Activated naive CD8-positive, alpha-beta T cell treated with anti-CD3 and anti-CD28 coated beads, Interleukin-2, amount 10 ng/mL, durations not matched to agents 7 days and 5 days (primary cell): ENCODE measurements at regions not wholly inside any gene's neighbourhood (a gene's known extent, or its start where the extent isn't known, plus 50 kb on each side); places are given as distances from the start of the nearest gene placed in this dataset.
"Not testable (repeated sequence)": the region's sequence is repeated elsewhere in the genome, so short reads cannot be mapped to it uniquely, and the experiment has no call there.

ENCODE experiments used
- ATAC-seq: fragments of 150-1000 bp; cut with Tn5 transposase; one replicate; pipeline ENCODE4 v1.10.0; 2021; ENCODE audit warnings: low read depth, moderate library complexity
- POLR2A ChIA-PET: fragments of 350-600 bp; sonication (Branson Sonifier 250); formaldehyde crosslinking; loops from one replicate; lab custom pipeline; 2021; ENCODE audit warnings: antibody characterized with exemption; lab: Charles Lee
- DNase-seq: peaks from one replicate; pipeline ENCODE4 v3.0.0; 2021
- H3K27ac Mint-ChIP-seq: one replicate; pipeline ENCODE4 v1.8.0; 2022; ENCODE audit warnings: mild to moderate bottlenecking, mixed read lengths
- H3K27me3 Mint-ChIP-seq: one replicate; pipeline ENCODE4 v1.8.0; 2022; ENCODE audit warnings: mild to moderate bottlenecking, moderate library complexity, mixed read lengths
- H3K36me3 Mint-ChIP-seq: one replicate; pipeline ENCODE4 v1.8.0; 2021; ENCODE audit warnings: mild to moderate bottlenecking, mixed read lengths
- H3K4me1 Mint-ChIP-seq: one replicate; pipeline ENCODE4 v1.8.0; 2021; ENCODE audit warnings: mixed read lengths
- H3K4me3 Mint-ChIP-seq: one replicate; pipeline ENCODE4 v1.8.0; 2022; ENCODE audit warnings: mild to moderate bottlenecking, moderate library complexity, mixed read lengths
- H3K9me3 Mint-ChIP-seq: one replicate; pipeline ENCODE4 v1.8.0; 2021; ENCODE audit warnings: mixed read lengths

DNA sequence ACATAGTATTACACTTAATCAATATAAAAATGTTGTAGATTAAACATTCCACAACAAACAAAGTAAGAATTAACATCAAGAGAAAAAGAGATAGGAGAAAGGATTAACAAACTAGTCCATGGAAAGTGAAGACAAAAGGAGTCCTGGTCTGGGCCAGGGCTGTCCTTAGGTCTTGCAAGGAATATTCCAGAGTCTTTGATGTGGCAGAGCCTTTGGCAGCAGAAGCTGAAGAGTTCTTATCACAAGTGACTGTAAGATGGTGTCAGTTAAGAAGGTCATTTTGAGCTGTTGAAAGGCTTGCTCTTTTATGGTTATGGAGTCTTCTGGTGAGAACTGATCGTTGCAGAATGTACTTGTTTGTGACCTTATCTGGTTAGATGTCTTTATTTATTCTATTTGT is 127.7 kb upstream of the LRRTM4 start:
- Mint-ChIP-seq H3K27ac (no peak overlapping the region), H3K9me3 (peaks cover 2% of the 10 kb centered on the region), H3K27me3 (no peaks in the 10 kb centered on the region), H3K4me1 (no peaks in the 10 kb centered on the region), H3K4me3 (no peak overlapping the region), H3K36me3 (no peaks in the 10 kb centered on the region)
- no peak for DNase-seq
- ATAC-seq = no peak
- POLR2A ChIA-PET = no interaction called here

GRCh38 chr2:77652499-77652898 is 130.3 kb upstream of the LRRTM4 start:
- H3K9me3 Mint-ChIP-seq = peaks cover 7% of the 10 kb centered on the region
- POLR2A ChIA-PET = no interaction called here
- ATAC-seq (no peak), DNase-seq (no peak)
- no peaks in the 10 kb centered on the region for H3K27me3 Mint-ChIP-seq
- H3K27ac Mint-ChIP-seq = no peak overlapping the region
- H3K4me1 Mint-ChIP-seq = no peaks in the 10 kb centered on the region
- H3K36me3 Mint-ChIP-seq = no peaks in the 10 kb centered on the region
- H3K4me3 Mint-ChIP-seq = no peak overlapping the region

DNA sequence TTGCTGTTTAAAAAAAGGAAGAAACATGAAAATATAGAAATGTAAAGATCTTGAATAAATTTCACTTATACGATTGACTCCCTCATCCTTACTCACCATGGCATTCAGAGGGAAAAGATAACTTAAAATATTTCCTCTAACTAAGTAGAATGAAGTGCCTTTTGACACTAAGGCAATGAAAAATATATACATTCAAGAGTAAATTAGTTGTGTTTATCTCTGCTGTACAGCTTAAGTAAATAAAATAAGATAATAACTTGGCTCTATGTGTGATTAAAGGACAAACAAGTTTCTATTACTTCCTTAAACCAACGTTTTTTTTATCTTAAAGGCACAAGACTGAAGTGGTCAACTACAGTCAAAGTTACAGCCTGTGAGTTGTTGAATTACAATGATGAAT is 142.3 kb upstream of the LRRTM4 start:
- Mint-ChIP-seq H3K27me3 (no peaks in the 10 kb centered on the region), H3K9me3 (peaks cover 2% of the 10 kb centered on the region), H3K36me3 (no peaks in the 10 kb centered on the region), H3K4me1 (no peaks in the 10 kb centered on the region), H3K4me3 (no peak overlapping the region), H3K27ac (no peak overlapping the region)
- ATAC-seq (no peak), DNase-seq (no peak)
- POLR2A ChIA-PET = no interaction called here

- Mint-ChIP-seq H3K27ac (no peak overlapping the region), H3K27me3 (no peaks in the 10 kb centered on the region), H3K4me3 (no peak overlapping the region), H3K4me1 (no peaks in the 10 kb centered on the region), H3K9me3 (peaks cover 2% of the 10 kb centered on the region), H3K36me3 (no peaks in the 10 kb centered on the region)
- no peak for DNase-seq
- no peak for ATAC-seq
- POLR2A ChIA-PET = no interaction called here
These were observed 144.2 kb upstream of the LRRTM4 start for GRCh38 chr2:77666251-77666980.

- H3K9me3 Mint-ChIP-seq, POLR2A ChIA-PET, H3K4me1 Mint-ChIP-seq, H3K4me3 Mint-ChIP-seq, H3K27ac Mint-ChIP-seq, ATAC-seq, H3K27me3 Mint-ChIP-seq, DNase-seq, H3K36me3 Mint-ChIP-seq: not testable (repeated sequence)
These were observed 162.6 kb upstream of the LRRTM4 start for GRCh38 chr2:77684543-77685319.

DNA sequence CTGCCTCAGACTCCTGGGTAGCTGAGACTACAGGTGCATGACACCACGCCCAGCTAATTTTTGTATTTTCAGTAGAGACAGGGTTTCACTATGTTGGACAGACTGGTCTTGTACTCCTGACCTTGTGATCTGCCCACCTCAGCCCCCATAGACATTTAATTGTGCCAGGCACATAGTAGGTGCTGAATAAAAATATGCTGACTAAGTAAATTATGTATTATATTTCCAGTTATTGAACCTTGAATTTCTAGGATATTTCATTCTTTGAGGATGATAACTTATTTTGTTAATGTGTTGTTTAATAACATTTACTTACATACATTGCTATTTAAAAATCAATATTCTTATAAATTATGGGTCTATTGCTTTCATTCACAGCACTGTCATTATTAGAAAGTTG is 190.4 kb upstream of the LRRTM4 start:
- no peaks in the 10 kb centered on the region for H3K27me3 Mint-ChIP-seq
- H3K36me3 Mint-ChIP-seq = no peaks in the 10 kb centered on the region
- H3K27ac Mint-ChIP-seq = no peak overlapping the region

GRCh38 chr2:77713412-77713811 is 191.2 kb upstream of the LRRTM4 start:
- no peaks in the 10 kb centered on the region for H3K27me3 Mint-ChIP-seq
- ATAC-seq = no peak

More for the DNA sequence above, 190.4 kb upstream of the LRRTM4 start:
- DNase-seq = no peak
- POLR2A ChIA-PET = no interaction called here
- ATAC-seq = no peak
- Mint-ChIP-seq H3K4me1 (no peaks in the 10 kb centered on the region), H3K9me3 (peaks cover 3% of the 10 kb centered on the region), H3K4me3 (no peak overlapping the region)

GRCh38 chr2:77720115-77720514 is 197.9 kb upstream of the LRRTM4 start:
- Mint-ChIP-seq H3K9me3 (peaks cover 4% of the 10 kb centered on the region), H3K27ac (no peak overlapping the region), H3K36me3 (no peaks in the 10 kb centered on the region), H3K27me3 (no peaks in the 10 kb centered on the region), H3K4me3 (no peak overlapping the region), H3K4me1 (no peaks in the 10 kb centered on the region)
- POLR2A ChIA-PET = no interaction called here
- DNase-seq (no peak), ATAC-seq (no peak)

More at GRCh38 chr2:77713412-77713811, 191.2 kb upstream of the LRRTM4 start:
- Mint-ChIP-seq H3K9me3 (peaks cover 3% of the 10 kb centered on the region), H3K27ac (no peak overlapping the region), H3K36me3 (no peaks in the 10 kb centered on the region), H3K4me1 (no peaks in the 10 kb centered on the region), H3K4me3 (no peak overlapping the region)
- no peak for DNase-seq
- POLR2A ChIA-PET = no interaction called here

- ATAC-seq = no peak
- no peak overlapping the region for H3K4me3 Mint-ChIP-seq
- no peak for DNase-seq
- no peaks in the 10 kb centered on the region for H3K27me3 Mint-ChIP-seq
- no peaks in the 10 kb centered on the region for H3K4me1 Mint-ChIP-seq
- no peak overlapping the region for H3K27ac Mint-ChIP-seq
- POLR2A ChIA-PET = no interaction called here
- H3K9me3 Mint-ChIP-seq = peaks cover 7% of the 10 kb centered on the region
- H3K36me3 Mint-ChIP-seq = no peaks in the 10 kb centered on the region
These were observed 199.4 kb upstream of the LRRTM4 start for GRCh38 chr2:77721593-77721992.

DNA sequence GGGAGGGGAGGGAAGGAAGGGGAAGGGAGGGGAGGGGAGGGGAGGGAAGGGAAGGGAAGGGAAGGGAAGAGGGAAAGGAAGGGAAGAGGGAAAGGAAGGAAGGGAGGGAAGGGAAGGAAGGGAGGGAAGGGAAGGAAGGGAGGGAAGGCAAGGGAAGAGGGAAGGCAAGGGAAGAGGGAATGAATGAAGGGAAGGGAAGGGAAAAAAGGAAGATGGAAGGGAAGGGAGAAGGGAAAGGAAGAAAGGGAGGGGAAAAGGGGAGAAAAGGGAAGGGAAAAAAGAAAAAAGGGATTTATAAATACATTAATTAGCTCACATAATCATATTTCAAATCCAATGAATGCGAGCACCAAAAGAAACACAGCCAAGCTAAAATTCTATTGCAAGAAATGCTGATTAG is 202.9 kb upstream of the LRRTM4 start:
- no peak overlapping the region for H3K4me3 Mint-ChIP-seq
- H3K36me3 Mint-ChIP-seq = no peaks in the 10 kb centered on the region
- no peak overlapping the region for H3K27ac Mint-ChIP-seq
- H3K4me1 Mint-ChIP-seq = no peaks in the 10 kb centered on the region
- no peaks in the 10 kb centered on the region for H3K27me3 Mint-ChIP-seq
- DNase-seq = no peak
- POLR2A ChIA-PET = no interaction called here
- no peak for ATAC-seq
- H3K9me3 Mint-ChIP-seq = peaks cover 7% of the 10 kb centered on the region

- H3K27ac Mint-ChIP-seq, H3K36me3 Mint-ChIP-seq, H3K9me3 Mint-ChIP-seq, ATAC-seq, H3K4me1 Mint-ChIP-seq, H3K27me3 Mint-ChIP-seq, H3K4me3 Mint-ChIP-seq, DNase-seq, POLR2A ChIA-PET: not testable (repeated sequence)
These were observed 212.6 kb upstream of the LRRTM4 start for GRCh38 chr2:77734662-77735340.

- Mint-ChIP-seq H3K36me3 (no peaks in the 10 kb centered on the region), H3K27me3 (no peaks in the 10 kb centered on the region), H3K4me3 (no peak overlapping the region), H3K9me3 (peaks cover 4% of the 10 kb centered on the region), H3K4me1 (no peaks in the 10 kb centered on the region), H3K27ac (no peak overlapping the region)
- ATAC-seq (no peak), DNase-seq (no peak)
- POLR2A ChIA-PET = no interaction called here
These were observed 215.1 kb upstream of the LRRTM4 start for GRCh38 chr2:77737236-77737635.

- Mint-ChIP-seq H3K27ac (no peak overlapping the region), H3K36me3 (no peaks in the 10 kb centered on the region), H3K4me1 (no peaks in the 10 kb centered on the region), H3K4me3 (no peak overlapping the region), H3K9me3 (peaks cover 4% of the 10 kb centered on the region), H3K27me3 (no peaks in the 10 kb centered on the region)
- no peak for DNase-seq
- POLR2A ChIA-PET = no interaction called here
- ATAC-seq = no peak
These were observed 224.6 kb upstream of the LRRTM4 start for GRCh38 chr2:77746780-77747179.
